ENCODE measurements at regions not wholly inside any gene's neighbourhood (a gene's known extent, or its start where the extent isn't known, plus 50 kb on each side); places are given as distances from the start of the nearest gene placed in this dataset.

GRCh38 chr2:14398641-14399040 is 233.9 kb upstream of the LRATD1 start:
- TF ChIP-seq CTCF (IDR thresholded peaks at IDR 0.05; ENCODE audit: low read length) (no peak), EZH2 (optimal IDR thresholded peaks at IDR 0.05; ENCODE audit: low read depth, low read length) (no peak)
